Stomach (tissue), 4 donors: ENCODE measurements at regions not wholly inside any gene's neighbourhood (a gene's known extent, or its start where the extent isn't known, plus 50 kb on each side); places are given as distances from the start of the nearest gene placed in this dataset.

Experiments
- CTCF ChIP-seq, 7 experiments: fragments of 450-650 bp in 4 of 7; fragments of 200-600 bp in 3 of 7; sonication (generic) in 3 of 7; IDR thresholded peaks; one replicate each; pipeline ENCODE4 v1.5.1; 2016 to 2019; ENCODE audit warnings: antibody characterized with exemption in 7 of 7, control low read depth in 2 of 7, mild to moderate bottlenecking in 1 of 7
- POLR2A ChIP-seq, 4 donors: fragments of 450-650 bp; IDR thresholded peaks; one replicate each; pipeline ENCODE4 v1.6.1; 2016; ENCODE audit warnings: antibody characterized with exemption in 4 of 4, control low read depth in 2 of 4, mild to moderate bottlenecking in 1 of 4, moderate library complexity in 1 of 4
- POLR2AphosphoS5 ChIP-seq, 3 donors: sonication (generic); formaldehyde crosslinking; IDR thresholded peaks; one replicate each; pipeline ENCODE4 v1.6.1; 2016; ENCODE audit warnings: antibody characterized with exemption in 3 of 3

- TF ChIP-seq CTCF (IDR thresholded peaks at IDR 0.05), result no peak
- TF ChIP-seq POLR2A (IDR thresholded peaks at IDR 0.05), result no peak
- TF ChIP-seq POLR2AphosphoS5 (IDR thresholded peaks at IDR 0.05), result no peak
Observed at GRCh38 chr1:13956393-13956792, 256.4 kb downstream of the PRDM2 start.
